K562 (cell line): ENCODE measurements at regions not wholly inside any gene's neighbourhood (a gene's known extent, or its start where the extent isn't known, plus 50 kb on each side); places are given as distances from the start of the nearest gene placed in this dataset.

Experiments
- ATF2 ChIP-seq: sonication (generic); formaldehyde crosslinking; IDR thresholded peaks from 2 replicates; pipeline ENCODE4 v1.8.1; 2022; ENCODE audit warnings: missing genetic modification reagents
- BACH1 ChIP-seq: fragments of 200-800 bp; sonication (Bioruptor generic); IDR thresholded peaks from 2 replicates; pipeline ENCODE4 v1.6.1; 2016; ENCODE audit warnings: missing genetic modification characterization, missing compliant biosample characterization
- CEBPZ ChIP-seq: fragments of 150-350 bp; IDR thresholded peaks from 2 replicates; pipeline ENCODE4 v1.6.1; 2014; ENCODE audit warnings: low read depth, mild to moderate bottlenecking, low read length, borderline replicate concordance
- EP300 ChIP-seq: IDR thresholded peaks from 2 replicates; pipeline ENCODE4 v1.6.1; 2012; ENCODE audit warnings: low read length, improper control_type of control experiment
- NFRKB ChIP-seq: fragments of 450-650 bp; IDR thresholded peaks from 2 replicates; pipeline ENCODE4 v1.6.1; 2016; ENCODE audit warnings: low read depth
- NONO ChIP-seq, 2 experiments: fragments of 200-400 bp in 1 of 2; fragments of 450-650 bp in 1 of 2; formaldehyde crosslinking in 1 of 2; IDR thresholded peaks; 2 replicates each; pipeline ENCODE4 v1.6.1; 2017; ENCODE audit warnings: low read depth in 2 of 2, mild to moderate bottlenecking in 2 of 2, moderate library complexity in 2 of 2, low read length in 1 of 2
- POLR2AphosphoS5 ChIP-seq: IDR thresholded peaks from 2 replicates; pipeline ENCODE4 v1.6.1; 2011; ENCODE audit warnings: mild to moderate bottlenecking, low read depth, low read length, moderate library complexity; ENCODE audit not compliant: control insufficient read depth, insufficient read depth
- SMAD1 ChIP-seq: fragments of 150-350 bp; IDR thresholded peaks from 2 replicates; pipeline ENCODE4 v1.6.1; 2014; ENCODE audit warnings: low read length, low read depth; ENCODE audit not compliant: partially characterized antibody
- TARDBP ChIP-seq: fragments of 450-650 bp; IDR thresholded peaks from 2 replicates; pipeline ENCODE4 v1.6.1; 2016
- YY1 ChIP-seq, 3 experiments: IDR thresholded peaks; 2 replicates each; pipeline ENCODE4 v1.6.1; 2011; ENCODE audit warnings: low read length in 2 of 3, mild to moderate bottlenecking in 2 of 3, moderate library complexity in 2 of 3, borderline replicate concordance in 1 of 3, control low read depth in 1 of 3, low read depth in 1 of 3; ENCODE audit not compliant: insufficient read depth in 3 of 3, insufficient replicate concordance in 2 of 3, control insufficient read depth in 1 of 3, insufficient read length in 1 of 3; ENCODE audit errors: extremely low read depth in 1 of 3
- ZNF274 ChIP-seq: IDR thresholded peaks from 2 replicates; pipeline ENCODE4 v1.6.1; 2011; ENCODE audit warnings: low read depth, mild to moderate bottlenecking, low read length, moderate library complexity, borderline replicate concordance
- ZNF449 ChIP-seq: fragments of 250-450 bp; sonication (Bioruptor Pico); IDR thresholded peaks from 2 replicates; pipeline ENCODE4 v1.8.0; 2022; ENCODE audit warnings: moderate library complexity, mild to moderate bottlenecking, inconsistent platforms

GRCh38 chr2:167880415-167880814 lies 367.0 kb downstream of the STK39 start:
- TF ChIP-seq POLR2AphosphoS5 (no peak), ZNF274 (no peak), ATF2 (CRISPR knock-in tag) (no peak), SMAD1 (no peak), CEBPZ (no peak), NFRKB (no peak), ZNF449 (no peak), TARDBP (no peak), NONO (IDR thresholded peaks at IDR 0.05; ENCODE audit: low read depth in 2 of 2, low read length in 1 of 2) (no peak), EP300 (no peak), YY1 (IDR thresholded peaks at IDR 0.05; ENCODE audit: borderline replicate concordance in 1 of 3, control insufficient read depth in 1 of 3, extremely low read depth in 1 of 3, insufficient read depth in 3 of 3, insufficient read length in 1 of 3, insufficient replicate concordance in 2 of 3, low read depth in 1 of 3, low read length in 2 of 3) (no peak), BACH1 (tag) (no peak)
